GM19025 (cell line): ENCODE measurements at regions not wholly inside any gene's neighbourhood (a gene's known extent, or its start where the extent isn't known, plus 50 kb on each side); places are given as distances from the start of the nearest gene placed in this dataset.

ENCODE experiments used
- ATAC-seq: cut with Tn5 transposase; IDR thresholded peaks from one replicate; pipeline ENCODE4 v1.9.1; 2021; ENCODE audit warnings: mild to moderate bottlenecking, low read depth, moderate library complexity; ENCODE audit not compliant: unreplicated experiment

DNA sequence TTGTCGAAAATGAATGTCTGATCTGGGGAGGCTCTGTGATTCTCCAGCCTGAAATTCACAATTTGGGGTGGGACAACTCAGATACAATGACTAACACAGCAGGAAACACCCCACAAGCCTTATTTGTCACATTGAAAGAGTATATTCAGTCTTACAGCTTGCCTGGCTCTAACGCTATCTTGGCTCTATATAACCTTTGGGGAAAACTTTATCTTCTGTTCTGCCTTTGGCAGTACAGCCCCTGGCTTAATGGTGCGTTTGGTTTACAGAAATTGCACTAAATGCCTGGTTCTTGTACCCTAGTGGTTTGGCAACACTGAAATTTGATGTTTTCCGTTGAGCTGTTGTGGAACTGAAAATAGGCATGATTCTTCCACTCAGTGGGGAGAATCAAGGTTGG is 178.1 kb upstream of the VEGFC start:
- no peak for ATAC-seq

DNA sequence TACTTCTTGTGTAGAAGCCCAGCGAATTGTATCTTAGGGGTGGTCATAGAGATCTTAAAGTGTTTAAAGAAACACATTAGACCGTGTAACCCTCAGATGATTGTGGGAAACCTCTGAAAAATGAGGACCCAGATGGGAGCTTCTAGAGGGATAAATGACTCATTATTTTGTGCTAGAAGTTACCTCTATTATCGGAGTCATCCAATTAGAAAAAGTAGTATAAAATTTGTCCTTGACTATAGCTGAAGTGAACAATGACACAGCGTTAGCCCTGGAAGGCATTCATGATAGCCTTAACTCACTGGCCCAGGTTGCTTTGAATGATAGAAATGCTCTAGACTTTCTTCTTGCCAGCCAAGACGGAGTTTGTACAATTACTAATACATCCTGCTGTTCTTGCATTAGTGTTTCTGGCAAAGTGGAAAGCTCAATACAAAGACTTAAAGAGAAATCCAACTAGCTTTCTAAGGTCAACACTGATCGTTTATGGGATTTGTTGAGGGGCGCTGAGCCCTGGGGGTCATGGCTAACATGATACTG is 178.9 kb upstream of the VEGFC start:
- no peak for ATAC-seq

DNA sequence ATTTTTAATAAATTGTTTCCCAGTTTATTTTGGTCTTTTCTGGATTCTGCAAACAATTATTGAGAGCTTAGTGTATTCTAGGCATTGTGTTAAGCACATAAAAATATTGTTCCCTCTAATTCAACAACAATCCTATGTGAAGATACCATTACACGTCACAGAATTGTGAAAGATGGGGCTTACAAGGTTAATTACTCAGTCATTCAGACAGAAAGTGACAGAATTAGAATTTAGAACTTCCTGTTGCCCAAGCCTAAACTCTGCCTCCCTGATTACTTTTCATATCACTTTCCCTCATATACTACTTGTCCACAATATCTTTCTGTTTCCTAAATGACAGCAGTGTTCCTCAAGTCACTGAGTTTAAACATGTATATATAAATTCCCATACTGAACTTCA is 186.7 kb upstream of the VEGFC start:
- ATAC-seq, result no peak

DNA sequence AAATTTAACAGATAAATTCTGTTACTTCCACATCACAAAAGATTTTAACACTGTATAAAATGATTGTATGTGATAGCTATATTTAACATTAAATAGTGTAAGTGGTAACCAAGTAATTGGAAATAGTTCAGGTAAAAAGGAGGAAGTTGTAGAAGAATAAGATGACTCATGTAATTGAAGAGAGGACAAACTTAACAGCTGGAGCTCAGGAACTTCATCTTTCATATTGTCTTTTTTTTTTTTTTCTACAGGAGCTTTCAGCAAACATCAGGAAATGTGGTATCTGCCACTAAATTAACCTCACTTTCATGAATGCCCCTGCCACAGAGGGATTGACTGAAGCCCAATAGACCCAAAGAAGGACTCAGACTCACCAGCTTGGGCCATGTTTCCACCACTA is 188.4 kb upstream of the VEGFC start:
- ATAC-seq, result no peak

DNA sequence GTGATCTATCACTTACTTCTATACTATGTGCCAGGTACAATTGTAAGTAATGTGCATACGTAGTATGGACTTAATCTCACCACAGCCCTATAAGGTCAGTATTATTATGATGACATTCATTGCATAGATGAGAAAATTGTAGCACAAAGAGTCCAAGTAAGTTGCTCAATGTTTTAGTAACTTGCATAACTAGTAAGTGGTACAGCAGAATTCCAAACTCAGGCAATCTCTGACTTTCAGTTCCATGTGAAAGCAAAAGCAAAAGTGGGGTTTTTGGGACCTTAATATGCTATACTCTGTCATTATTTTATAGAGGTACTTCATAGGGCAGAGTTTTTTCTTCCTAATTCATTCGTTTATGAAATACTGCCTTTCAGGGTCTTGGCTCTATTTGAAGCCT is 188.8 kb upstream of the VEGFC start:
- no peak for ATAC-seq

DNA sequence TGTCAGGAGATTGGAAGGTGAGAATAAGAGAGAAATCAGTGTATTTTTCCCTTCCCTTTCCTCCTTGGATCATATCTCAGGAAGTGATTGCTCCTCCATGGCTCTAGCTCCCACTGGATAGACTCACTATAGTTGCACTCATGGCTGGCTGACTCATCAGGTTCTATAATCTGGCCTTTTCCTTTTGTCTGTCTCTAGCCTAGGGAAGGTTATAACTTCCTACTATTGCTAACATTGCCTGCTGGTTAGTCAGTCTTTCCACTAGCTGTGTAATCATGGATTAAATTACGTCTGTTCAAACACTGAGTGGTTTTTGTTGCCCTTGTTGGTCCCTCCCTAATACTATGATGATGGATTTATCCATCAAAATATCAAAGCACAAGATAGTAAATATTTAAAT is 195.5 kb upstream of the VEGFC start:
- no peak for ATAC-seq

DNA sequence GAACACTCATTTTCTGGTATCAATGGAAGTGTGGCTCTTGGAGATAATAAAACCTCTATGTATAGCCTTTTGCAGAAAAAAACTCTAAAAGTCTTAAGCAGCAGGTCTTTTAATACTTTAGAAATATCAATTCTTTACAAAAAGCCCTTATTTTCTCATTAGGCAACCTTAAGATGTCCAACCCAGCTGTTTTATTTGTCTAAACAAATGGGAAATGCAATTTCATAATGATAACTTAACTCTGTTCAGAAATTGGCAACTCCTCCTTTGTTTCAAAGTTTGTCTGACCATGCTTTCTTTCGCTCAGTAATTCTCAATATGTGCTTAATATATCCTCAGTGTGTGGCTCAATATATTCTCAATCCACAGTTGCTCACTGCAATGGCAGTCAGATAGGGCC is 196.5 kb upstream of the VEGFC start:
- ATAC-seq, result no peak

DNA sequence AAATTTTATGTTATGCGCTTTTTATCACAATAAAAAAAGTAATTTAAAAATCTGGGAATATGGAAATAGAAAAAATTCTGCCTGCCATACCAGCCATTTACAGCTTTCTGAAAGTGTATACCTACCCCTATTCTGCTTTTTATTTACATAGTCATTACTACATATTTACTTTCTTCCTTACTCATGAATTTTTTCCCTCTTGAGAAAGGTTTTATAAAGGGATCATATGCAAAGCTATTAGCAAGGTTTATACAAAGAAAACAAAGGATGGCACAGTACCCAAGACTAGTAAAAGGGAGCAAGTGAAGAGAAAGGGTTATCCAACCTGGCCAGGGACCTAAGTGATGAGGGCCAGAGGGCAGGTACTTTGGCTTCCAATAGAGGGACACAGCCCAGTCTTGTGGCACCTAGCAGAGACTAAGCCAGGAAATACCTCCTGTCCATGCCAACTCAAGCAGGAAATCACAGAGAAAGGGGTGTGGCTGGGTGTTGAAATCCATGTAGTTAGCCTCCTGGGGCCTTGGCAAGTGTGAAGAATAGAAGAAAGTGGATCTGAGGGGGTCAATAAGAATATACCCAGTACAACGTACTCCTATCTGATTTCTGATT is 207.3 kb upstream of the VEGFC start:
- no peak for ATAC-seq

DNA sequence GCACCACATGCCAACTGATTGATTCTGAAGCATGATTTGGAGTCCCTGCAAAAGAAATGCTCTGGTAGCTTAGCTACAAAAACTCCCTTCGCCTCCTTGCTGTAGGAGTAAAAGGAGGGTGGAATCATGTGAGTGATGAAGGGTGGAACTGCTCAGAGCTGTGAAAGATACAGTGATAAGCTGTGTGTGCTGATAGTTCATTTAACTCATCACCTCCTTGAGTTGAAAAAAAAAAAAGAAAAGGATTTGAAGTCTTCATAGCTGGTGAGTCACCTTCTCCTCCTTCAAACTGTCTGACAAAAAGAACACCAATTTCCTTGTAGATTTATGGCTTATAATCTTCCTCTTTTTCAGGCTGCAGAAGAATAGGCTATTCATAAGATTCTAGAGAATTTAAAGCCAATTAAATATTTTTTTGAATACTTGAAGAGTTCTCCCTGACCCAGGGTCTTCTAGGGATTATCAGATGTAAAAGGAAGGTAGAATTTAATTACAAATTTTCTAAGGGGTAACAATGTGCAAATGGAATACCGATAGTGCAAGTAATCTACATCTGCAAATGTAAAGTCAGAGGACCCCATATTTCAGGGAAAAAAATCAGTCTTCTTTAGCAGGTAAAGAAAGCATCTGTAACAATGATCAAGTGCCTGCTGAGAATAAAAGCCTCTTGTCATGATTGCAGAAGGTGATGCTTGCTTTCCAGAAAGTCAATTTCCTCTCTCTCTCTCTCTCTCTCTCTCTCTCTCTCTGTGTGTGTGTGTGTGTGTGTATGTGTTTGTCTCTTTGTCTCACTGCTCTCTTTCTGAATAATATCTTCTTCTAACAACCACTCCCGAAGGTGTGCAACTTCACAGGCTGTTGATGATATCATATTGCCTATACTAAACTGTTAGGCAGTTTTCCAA is 208.8 kb upstream of the VEGFC start:
- no peak for ATAC-seq

DNA sequence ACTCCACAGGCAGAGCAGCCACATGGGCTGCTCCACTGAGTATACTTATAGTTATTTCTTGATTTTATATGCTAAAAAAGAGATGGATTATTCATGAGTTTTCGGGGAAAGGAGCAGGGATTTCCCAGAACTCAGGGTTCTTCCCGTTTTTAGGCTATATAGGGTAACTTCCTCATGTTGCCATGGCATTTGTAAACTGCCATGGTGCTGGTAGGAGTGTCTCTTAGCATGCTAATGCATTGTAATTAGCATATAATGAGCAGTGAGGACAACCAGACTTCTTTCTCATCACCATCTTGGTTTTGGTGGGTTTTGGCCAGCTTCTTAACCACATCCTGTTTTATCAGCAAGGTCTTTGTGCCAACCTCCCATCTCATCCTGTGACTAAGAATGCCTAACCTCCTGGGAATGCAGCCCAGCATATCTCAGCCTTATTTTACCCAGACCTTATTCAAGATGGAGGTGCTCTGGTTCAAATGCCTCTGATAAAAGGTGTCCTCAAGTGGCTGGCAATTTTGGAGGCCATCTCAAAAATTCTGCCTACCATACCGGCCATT is 213.0 kb upstream of the VEGFC start:
- no peak for ATAC-seq

DNA sequence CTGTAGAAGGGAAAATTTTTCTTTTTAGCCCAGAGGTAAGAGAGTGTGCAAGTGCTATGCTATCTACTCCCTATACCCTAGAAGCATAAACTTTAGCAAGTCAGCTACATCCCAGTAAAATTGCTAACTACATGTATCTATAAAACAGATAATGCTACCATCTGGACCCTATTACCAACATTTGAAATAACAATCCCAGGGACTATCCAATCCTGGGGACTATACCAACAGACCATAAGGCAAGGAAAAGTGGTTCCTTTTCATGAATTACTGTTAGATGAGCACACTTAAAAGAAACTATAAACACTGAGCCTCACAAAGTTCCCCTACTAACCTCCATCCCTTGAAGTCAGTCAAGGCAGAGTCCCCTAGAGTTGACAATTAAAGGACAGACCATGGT is 213.6 kb upstream of the VEGFC start:
- ATAC-seq, result no peak

DNA sequence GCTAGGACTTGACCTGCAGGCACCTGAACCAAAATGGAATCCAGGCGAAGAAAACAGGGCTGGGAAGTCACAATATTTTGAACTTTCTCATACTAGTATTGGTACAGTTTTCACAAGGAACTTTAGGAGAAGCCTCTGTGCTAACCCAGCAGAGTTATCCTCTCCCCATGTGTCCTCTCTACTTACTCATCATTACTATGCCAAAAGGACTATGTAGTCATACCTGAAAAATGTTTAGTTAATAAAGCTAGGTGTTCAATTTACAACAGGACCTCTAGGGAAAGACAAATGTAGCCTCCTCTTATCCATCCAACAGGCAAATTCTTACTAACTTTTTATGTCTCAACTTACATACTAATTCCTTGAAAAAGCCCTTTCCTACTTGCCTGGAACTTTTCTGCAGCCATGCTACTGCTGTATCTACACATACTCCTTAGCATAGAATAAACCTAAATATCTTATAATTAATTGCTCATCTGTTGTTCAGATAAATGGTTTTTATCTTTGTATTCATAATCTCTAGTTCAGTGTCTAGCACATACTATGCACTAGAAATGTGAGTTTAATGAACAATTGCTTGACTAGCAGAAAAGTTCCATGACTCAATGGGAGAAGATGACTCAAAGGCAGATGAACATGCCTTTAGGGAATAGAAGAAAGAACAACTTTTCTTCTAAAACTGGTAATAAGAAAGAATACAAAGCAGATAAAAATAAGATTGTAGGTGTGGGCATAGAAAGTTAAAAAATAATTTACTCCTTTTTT is 215.5 kb upstream of the VEGFC start:
- no peak for ATAC-seq

DNA sequence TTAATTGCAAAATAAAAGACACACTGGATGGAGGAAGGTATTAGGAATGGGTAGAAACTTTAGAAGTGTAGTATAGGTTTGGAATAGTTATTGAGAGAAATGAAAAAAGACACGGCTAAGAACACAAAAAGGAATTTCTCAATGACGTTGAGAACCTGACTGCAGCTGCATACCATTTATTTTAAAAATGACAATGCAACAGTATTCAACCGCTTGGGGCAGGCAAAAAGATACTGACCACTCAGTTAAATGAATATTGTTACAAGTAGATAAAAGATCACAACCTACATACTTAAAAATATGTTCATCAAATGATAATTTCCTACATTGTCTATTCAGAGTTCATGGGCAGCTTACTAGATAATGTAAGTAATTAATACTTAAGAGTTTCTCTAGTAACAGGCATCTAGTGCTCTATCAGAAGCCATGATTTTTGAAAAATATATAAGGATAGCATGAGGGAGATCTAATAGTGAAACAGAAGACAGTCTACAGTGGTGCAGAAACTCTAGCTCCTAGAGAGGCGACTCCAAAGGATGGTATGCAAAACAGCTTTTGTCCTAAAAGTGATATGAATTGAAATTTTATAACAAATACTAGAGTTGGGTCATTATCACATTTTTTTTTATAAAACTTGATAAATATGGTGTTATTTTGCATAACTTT is 216.2 kb upstream of the VEGFC start:
- ATAC-seq, result no peak

DNA sequence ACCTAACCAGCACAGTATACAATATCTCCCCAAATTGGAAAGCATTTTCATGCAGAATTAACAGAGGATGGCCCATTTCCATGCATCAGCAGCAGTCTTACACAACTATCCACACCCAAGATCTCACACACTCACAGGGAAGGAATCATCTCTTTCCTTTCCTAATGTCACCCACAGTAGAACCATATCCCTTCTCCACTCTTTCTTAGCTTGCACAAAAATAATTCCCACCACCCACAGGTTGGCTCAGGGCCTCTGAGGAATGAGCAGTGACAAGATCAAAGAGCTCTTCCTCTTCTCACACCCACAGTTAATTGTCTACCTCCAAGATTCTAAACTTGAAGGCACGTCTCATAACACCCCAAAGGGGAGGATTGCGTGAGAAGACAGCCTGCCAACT is 217.7 kb upstream of the VEGFC start:
- ATAC-seq, result no peak

DNA sequence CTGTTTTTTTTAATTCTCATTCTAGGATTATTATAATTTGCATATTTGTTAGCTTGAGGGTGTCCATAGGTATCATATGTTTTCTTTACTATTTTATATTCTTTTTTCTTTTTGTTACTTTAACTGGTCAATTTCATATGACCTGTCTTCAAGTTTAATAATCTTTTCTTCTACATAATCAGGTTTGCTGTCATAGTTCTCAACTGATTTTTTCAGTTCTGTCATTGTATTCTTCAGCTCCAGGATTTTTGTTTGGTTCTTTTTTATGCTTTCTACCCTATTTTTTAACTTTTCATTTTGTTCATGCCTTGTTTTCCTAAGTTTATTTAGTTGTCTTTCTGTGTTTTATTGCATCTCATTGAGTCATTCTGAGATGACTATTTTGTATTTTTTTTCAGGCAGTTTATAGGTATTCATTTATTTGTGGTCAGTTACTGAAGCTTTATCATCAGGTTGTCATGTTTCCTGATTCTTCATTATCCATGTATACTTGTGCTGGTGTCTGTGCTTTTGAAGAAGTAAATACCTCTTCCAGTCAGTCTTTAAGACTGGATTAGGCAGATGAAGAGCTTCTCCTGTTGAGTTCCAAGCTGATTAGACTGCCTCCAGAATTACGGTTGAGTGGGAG is 220.3 kb upstream of the VEGFC start:
- ATAC-seq, result no peak

DNA sequence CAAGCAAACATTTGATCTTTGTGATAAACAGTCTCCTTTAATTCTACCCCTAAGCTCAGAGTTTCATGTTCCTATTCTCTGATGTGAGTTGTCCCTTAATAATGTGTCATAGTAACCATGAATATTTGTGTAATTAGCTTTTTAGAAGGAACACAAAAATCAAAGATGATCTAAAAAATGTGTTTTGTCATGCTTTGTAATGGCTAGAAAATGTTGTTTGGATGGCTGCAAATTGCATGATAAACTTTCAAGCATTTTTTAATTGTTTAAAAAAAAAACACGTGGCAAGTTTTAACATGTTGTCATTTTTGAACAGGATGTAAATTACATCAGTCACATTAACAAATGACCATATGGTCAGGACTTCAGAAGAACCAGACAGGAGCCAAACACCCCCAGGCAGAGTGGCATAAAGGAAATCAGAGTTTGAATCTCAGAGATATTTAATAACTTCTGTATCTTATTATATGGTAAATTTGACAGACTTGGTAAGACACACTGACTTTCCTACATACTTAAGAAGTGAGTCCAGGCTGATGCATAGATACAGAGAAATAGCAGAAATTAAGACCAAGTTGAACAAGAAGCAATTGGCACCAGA is 223.9 kb upstream of the VEGFC start:
- ATAC-seq, result no peak

DNA sequence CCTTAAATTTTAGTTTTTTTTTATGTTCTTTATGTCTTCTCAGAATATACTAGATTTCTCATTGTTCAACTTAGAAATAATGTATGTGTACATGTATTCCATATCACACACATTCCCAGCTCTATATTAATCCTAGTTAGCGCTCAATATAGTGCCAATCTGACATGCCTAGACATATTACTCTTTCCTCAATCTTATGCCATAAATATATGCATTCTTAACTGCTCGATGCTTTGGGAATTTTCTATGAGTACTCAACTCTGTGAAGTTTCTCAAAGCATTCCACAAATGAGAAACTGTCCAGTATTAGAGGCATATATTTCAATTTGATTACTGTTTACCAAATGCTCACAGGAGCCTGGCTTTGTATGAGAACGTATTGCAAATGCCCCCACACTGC is 231.2 kb upstream of the VEGFC start:
- ATAC-seq, result no peak

DNA sequence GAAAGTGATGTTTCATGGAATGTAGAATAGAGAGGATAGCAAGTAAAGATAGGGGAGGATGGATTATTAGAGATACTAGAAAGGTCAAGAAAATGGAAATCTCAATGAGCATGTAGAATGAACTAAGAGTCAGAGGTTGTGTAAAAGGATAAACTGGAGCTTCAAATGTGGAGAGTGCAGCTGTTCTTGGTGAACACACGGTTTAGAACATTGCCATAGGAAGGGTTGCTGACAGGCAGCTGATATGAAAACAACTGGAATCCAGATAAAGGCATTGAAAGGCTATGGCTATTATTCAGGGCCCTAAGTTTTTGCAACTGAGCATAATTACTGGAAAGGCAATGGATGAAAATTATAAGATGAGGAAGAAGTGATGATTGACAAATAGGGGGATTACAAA is 239.6 kb upstream of the VEGFC start:
- ATAC-seq, result no peak

DNA sequence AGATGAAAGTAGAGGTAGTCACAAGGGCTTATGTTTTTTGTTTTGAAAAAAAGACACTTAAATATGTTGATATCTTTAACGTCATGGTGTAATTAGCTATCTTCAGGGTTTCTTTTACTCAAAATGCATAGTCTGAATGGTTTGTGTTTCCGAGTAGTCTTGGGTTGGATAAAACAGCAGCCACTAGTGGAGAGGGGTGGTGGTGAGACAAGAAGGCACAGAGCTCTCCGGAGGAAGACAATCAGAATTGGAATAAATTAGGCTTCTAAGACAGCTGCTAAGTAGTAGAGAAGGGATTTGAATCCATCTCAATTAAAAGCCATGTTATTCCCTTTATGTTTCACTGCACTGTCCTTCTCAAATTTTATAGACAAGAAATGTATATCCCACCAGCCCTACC is 240.4 kb upstream of the VEGFC start:
- ATAC-seq, result no peak

DNA sequence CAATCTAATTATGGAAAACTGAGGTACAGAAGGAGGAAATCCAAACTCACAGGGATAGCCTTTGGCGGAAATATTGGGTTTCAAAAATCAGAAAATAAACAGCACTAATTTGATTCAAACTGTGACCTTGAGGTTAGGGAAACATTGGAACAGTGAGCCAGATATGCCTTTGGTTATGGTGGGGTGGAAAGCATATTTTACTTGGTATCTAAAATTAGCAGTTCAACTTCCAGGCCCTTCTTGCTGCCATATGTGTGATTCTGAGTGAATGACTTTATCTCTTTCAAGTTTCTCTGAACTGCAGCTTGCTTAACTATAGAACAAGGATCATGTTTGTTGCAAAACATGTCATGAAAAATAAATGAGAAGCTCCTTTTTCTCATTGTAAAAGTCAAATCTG is 240.9 kb upstream of the VEGFC start:
- no peak for ATAC-seq
